Activated T-helper 1 cell treated with Interleukin-2 at 50 U/mL for 16 hours (primary cell): ENCODE measurements at regions not wholly inside any gene's neighbourhood (a gene's known extent, or its start where the extent isn't known, plus 50 kb on each side); places are given as distances from the start of the nearest gene placed in this dataset.
"Not testable (repeated sequence)": the region's sequence is repeated elsewhere in the genome, so short reads cannot be mapped to it uniquely, and the experiment has no call there.

Experiments used
- DNase-seq: peaks from one replicate; pipeline ENCODE4 v3.0.0-alpha.2; 2020; ENCODE audit warnings: low read depth

GRCh38 chr4:12359420-12359819, 930.7 kb upstream of the HS3ST1 start:
- no peak for DNase-seq

GRCh38 chr4:12333083-12333482, 904.4 kb upstream of the HS3ST1 start:
- not testable (repeated sequence) for DNase-seq

GRCh38 chr4:12324965-12325364, 896.3 kb upstream of the HS3ST1 start:
- DNase-seq = no peak

- no peak for DNase-seq
Observed at GRCh38 chr4:12319765-12320164, 891.1 kb upstream of the HS3ST1 start.

- no peak for DNase-seq
Observed at GRCh38 chr4:12304905-12305304, 876.2 kb upstream of the HS3ST1 start.

- DNase-seq = no peak
Observed at GRCh38 chr4:12296366-12296765, 867.7 kb upstream of the HS3ST1 start.

GRCh38 chr4:12293906-12294525, 865.3 kb upstream of the HS3ST1 start:
- no peak for DNase-seq

- no peak for DNase-seq
Observed at GRCh38 chr4:12286351-12286750, 857.7 kb upstream of the HS3ST1 start.

GRCh38 chr4:12270546-12270945, 841.9 kb upstream of the HS3ST1 start:
- DNase-seq = no peak

- no peak for DNase-seq
Observed at GRCh38 chr4:12265554-12265953, 836.9 kb upstream of the HS3ST1 start.

- DNase-seq = no peak
Observed at GRCh38 chr4:12260453-12260852, 831.8 kb upstream of the HS3ST1 start.

- no peak for DNase-seq
Observed at GRCh38 chr4:12244973-12245372, 816.3 kb upstream of the HS3ST1 start.

GRCh38 chr4:12242354-12242753, 813.7 kb upstream of the HS3ST1 start:
- DNase-seq = no peak

GRCh38 chr4:12239897-12240636, 811.4 kb upstream of the HS3ST1 start:
- DNase-seq = no peak

- DNase-seq = no peak
Observed at GRCh38 chr4:12231098-12231497, 802.4 kb upstream of the HS3ST1 start.

- no peak for DNase-seq
Observed at GRCh38 chr4:12221031-12221430, 792.3 kb upstream of the HS3ST1 start.

- DNase-seq = no peak
Observed at GRCh38 chr4:12211636-12212035, 782.9 kb upstream of the HS3ST1 start.

- DNase-seq = no peak
Observed at GRCh38 chr4:12207396-12207795, 778.7 kb upstream of the HS3ST1 start.

GRCh38 chr4:12206091-12206490, 777.4 kb upstream of the HS3ST1 start:
- DNase-seq = no peak

GRCh38 chr4:12203945-12204344, 775.3 kb upstream of the HS3ST1 start:
- DNase-seq = no peak

- no peak for DNase-seq
Observed at GRCh38 chr4:12200226-12200625, 771.5 kb upstream of the HS3ST1 start.

- DNase-seq = no peak
Observed at GRCh38 chr4:12186526-12186925, 757.8 kb upstream of the HS3ST1 start.

- no peak for DNase-seq
Observed at GRCh38 chr4:12178614-12179610, 750.2 kb upstream of the HS3ST1 start.
